ENCODE measurements at regions not wholly inside any gene's neighbourhood (a gene's known extent, or its start where the extent isn't known, plus 50 kb on each side); places are given as distances from the start of the nearest gene placed in this dataset.

GRCh38 chr13:76723551-76724232 is 162.5 kb downstream of the KCTD12 start:
- TF ChIP-seq, protein P1, sequence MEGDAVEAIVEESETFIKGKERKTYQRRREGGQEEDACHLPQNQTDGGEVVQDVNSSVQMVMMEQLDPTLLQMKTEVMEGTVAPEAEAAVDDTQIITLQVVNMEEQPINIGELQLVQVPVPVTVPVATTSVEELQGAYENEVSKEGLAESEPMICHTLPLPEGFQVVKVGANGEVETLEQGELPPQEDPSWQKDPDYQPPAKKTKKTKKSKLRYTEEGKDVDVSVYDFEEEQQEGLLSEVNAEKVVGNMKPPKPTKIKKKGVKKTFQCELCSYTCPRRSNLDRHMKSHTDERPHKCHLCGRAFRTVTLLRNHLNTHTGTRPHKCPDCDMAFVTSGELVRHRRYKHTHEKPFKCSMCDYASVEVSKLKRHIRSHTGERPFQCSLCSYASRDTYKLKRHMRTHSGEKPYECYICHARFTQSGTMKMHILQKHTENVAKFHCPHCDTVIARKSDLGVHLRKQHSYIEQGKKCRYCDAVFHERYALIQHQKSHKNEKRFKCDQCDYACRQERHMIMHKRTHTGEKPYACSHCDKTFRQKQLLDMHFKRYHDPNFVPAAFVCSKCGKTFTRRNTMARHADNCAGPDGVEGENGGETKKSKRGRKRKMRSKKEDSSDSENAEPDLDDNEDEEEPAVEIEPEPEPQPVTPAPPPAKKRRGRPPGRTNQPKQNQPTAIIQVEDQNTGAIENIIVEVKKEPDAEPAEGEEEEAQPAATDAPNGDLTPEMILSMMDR (IDR thresholded peaks at IDR 0.05): no peak
- TF ChIP-seq POLR2AphosphoS5 (IDR thresholded peaks at IDR 0.05) (no peak), EP300 (IDR thresholded peaks at IDR 0.05) (no peak)
